ENCODE measurements at regions not wholly inside any gene's neighbourhood (a gene's known extent, or its start where the extent isn't known, plus 50 kb on each side); places are given as distances from the start of the nearest gene placed in this dataset.

GRCh38 chr7:148500978-148501377 is 89.6 kb upstream of the C7orf33 start:
- no peak for TF ChIP-seq POLR2AphosphoS5 (IDR thresholded peaks at IDR 0.05; ENCODE audit: low read depth)
- no peak for TF ChIP-seq CREB1 (CRISPR knock-in tag; IDR thresholded peaks at IDR 0.05; ENCODE audit: low read depth)
- no peak for TF ChIP-seq CTCF (conservative IDR thresholded peaks at IDR 0.05; ENCODE audit: low read depth in 2 of 2)
